ENCODE measurements at regions not wholly inside any gene's neighbourhood (a gene's known extent, or its start where the extent isn't known, plus 50 kb on each side); places are given as distances from the start of the nearest gene placed in this dataset.

DNA sequence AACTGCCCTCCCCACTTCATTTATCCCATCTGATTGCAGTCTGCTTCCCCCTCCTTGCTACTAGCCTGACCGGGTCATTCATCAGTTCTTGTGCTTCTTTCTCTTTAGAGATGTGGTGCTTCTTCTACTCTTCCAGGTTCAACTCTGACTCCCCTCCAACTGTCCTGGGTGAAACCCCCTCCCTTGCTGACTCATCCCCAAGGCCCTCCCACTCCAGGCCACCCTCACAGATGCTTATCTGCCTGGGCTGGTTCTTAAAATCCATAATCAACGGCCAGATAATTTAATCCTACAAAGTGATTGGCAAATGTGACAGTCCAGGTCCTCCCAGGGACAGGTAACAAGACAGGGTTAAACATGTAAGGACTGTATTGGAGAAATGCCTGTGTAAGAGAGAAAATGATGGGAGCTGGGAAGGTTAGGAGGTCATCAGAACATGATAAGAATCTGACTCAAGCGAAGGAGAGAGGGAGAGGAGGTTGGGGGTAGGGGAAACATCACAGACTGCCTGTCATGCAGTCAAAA is 182.8 kb upstream of the C1QTNF7 start:
- Histone ChIP-seq H3K27me3 (ENCODE audit: control insufficient read depth, insufficient read depth, low read length) (0 out of 2 replicates have a peak, but pooled peaks cover 1% of the 10 kb centered on the region), H3K36me3 (ENCODE audit: control insufficient read depth, insufficient read depth, low read length) (no peaks in the 10 kb centered on the region), H3K4me3 (ENCODE audit: low read depth, low read length) (no peak overlapping the region)
- ChIA-PET CTCF (interaction anchor here (1.2 to 2.4 kb wide), 2 partner anchors 8 to 212 kb away, joined by 3 to 6 read pairs; no protein-coding TSS in a partner anchor), POLR2A (no interaction called here)
- DNase-seq (ENCODE audit: low read depth): no peak
- TF ChIP-seq, protein P1, sequence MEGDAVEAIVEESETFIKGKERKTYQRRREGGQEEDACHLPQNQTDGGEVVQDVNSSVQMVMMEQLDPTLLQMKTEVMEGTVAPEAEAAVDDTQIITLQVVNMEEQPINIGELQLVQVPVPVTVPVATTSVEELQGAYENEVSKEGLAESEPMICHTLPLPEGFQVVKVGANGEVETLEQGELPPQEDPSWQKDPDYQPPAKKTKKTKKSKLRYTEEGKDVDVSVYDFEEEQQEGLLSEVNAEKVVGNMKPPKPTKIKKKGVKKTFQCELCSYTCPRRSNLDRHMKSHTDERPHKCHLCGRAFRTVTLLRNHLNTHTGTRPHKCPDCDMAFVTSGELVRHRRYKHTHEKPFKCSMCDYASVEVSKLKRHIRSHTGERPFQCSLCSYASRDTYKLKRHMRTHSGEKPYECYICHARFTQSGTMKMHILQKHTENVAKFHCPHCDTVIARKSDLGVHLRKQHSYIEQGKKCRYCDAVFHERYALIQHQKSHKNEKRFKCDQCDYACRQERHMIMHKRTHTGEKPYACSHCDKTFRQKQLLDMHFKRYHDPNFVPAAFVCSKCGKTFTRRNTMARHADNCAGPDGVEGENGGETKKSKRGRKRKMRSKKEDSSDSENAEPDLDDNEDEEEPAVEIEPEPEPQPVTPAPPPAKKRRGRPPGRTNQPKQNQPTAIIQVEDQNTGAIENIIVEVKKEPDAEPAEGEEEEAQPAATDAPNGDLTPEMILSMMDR (IDR thresholded peaks at IDR 0.05; ENCODE audit: insufficient read depth, low read depth, low read length): no peak

DNA sequence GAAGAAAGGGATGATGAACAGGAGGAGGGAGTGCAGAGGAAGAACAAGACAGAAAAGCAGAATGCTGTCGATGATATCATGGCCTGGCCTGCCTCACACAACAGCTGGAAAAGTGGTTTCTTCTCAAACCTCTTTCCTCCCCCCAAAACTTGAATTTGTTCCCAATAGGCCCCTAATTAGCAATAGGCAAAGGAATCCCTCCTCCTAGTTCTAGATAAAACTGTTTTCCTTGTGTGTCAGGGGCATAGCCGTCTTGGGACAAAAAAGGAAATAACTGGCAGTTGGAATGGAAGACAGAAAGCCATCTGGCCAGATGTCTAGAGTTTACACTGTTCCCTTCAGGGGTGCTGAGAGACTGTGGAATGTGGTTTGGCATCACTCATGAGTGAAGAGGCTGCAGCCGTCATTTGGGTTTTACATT is 177.8 kb upstream of the C1QTNF7 start:
- peaks cover 1% of the 10 kb centered on the region; the same call in 1 of the 2 replicates for H3K27me3 ChIP-seq (ENCODE audit: control insufficient read depth, insufficient read depth, low read length)
- H3K36me3 ChIP-seq (ENCODE audit: control insufficient read depth, insufficient read depth, low read length): no peaks in the 10 kb centered on the region
- DNase-seq (ENCODE audit: low read depth): no peak
- TF ChIP-seq, protein P1 (IDR thresholded peaks at IDR 0.05; ENCODE audit: insufficient read depth, low read depth, low read length): no peak
- ChIA-PET CTCF (interaction anchor here (1.2 kb wide), 1 partner anchor 11 kb away, joined by 3 read pairs; no protein-coding TSS in a partner anchor), POLR2A (no interaction called here)
- no peak overlapping the region for H3K4me3 ChIP-seq (ENCODE audit: low read depth, low read length)

DNA sequence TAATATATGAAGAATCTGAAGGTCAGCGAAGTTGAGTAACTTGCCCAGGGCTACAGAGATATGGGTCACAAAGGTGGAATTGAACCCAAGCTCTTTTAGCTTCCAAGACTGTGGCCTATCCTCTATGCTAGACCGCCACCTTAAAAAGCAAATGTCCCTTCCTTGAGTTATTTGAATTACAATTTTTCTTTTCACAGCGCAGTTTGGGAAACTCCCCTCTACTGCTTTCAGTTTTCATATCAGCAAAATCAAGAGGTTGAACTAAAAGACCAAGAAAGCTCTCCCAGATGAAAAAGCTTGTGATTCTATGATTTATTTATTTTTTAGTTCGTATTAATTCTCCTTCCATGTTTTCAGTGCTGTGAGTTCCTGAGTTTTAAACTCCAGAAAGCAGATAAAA is 174.5 kb upstream of the C1QTNF7 start:
- H3K36me3 ChIP-seq (ENCODE audit: control insufficient read depth, insufficient read depth, low read length): no peaks in the 10 kb centered on the region
- DNase-seq (ENCODE audit: low read depth): no peak
- peaks cover 1% of the 10 kb centered on the region; the same call in 1 of the 2 replicates for H3K27me3 ChIP-seq (ENCODE audit: control insufficient read depth, insufficient read depth, low read length)
- POLR2A ChIA-PET: no interaction called here
- TF ChIP-seq, protein P1 (IDR thresholded peaks at IDR 0.05; ENCODE audit: insufficient read depth, low read depth, low read length): no peak
- H3K4me3 ChIP-seq (ENCODE audit: low read depth, low read length): no peak overlapping the region
- CTCF ChIA-PET: interaction anchor here (1.0 to 2.7 kb wide), 5 partner anchors 9 to 204 kb away, joined by 3 to 8 read pairs (median 3); no protein-coding TSS in a partner anchor

DNA sequence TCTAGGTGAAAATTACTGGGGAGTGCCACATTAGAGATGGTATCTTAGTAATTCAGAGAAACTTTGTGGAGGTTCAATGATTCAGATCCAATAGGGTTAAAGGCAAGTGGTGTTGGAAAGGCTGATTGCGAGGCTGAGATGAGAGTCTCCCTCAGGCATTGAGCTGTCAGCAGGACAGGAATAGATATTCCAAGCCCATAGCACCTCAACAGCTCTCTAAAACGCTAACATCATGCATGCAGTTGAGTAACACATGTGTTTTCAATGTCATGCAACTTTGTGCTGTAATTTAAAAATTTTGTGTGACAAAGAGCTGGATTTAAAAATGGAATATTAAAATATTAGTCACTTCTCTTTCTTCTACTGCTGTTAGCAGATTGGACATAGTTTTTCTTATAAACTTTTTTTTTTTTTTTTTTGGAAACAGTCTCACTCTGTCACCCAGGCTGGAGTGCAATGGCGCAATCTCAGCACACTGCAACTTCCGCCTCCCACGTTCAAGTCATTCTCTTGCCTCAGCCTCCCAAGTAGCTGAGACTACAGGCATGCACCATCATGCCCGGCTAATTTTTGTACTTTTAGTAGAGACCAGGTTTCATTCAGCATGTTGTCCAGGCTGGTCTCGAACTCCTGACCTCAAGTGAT is 173.5 kb upstream of the C1QTNF7 start:
- ChIA-PET CTCF (interaction anchor here (1.0 to 2.7 kb wide), 5 partner anchors 12 to 203 kb away, joined by 3 to 8 read pairs (median 4); no protein-coding TSS in a partner anchor), POLR2A (no interaction called here)
- peaks cover 1% of the 10 kb centered on the region; the same call in 1 of the 2 replicates for H3K27me3 ChIP-seq (ENCODE audit: control insufficient read depth, insufficient read depth, low read length)
- no peak for DNase-seq (ENCODE audit: low read depth)
- TF ChIP-seq, protein P1 (IDR thresholded peaks at IDR 0.05; ENCODE audit: insufficient read depth, low read depth, low read length): no peak
- H3K4me3 ChIP-seq (ENCODE audit: low read depth, low read length): no peak overlapping the region
- H3K36me3 ChIP-seq (ENCODE audit: control insufficient read depth, insufficient read depth, low read length): no peaks in the 10 kb centered on the region

DNA sequence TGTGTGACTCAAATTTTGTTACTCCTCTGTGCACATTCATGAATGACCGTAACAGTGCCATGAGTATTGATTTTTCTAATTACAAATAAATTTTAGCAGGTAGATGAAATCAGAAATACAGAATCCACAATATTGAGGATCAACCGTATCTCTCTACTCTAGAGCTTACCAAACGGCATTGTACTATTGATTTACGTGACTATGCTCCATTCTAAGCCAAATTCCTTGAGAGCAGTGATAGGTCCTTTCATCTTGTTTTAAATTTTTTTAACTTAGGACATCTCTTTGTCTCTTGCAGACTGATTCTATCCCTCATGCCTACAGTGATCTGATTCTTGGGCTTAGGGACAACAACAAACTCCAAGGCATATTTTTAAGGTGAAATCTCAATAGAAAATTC is 172.3 kb upstream of the C1QTNF7 start:
- Histone ChIP-seq H3K36me3 (ENCODE audit: control insufficient read depth, insufficient read depth, low read length) (no peaks in the 10 kb centered on the region), H3K27me3 (ENCODE audit: control insufficient read depth, insufficient read depth, low read length) (peaks cover 1% of the 10 kb centered on the region; the same call in 1 of the 2 replicates), H3K4me3 (ENCODE audit: low read depth, low read length) (no peak overlapping the region)
- ChIA-PET CTCF (interaction anchor here (1.0 to 1.7 kb wide), 3 partner anchors 8 to 45 kb away, joined by 3 read pairs; no protein-coding TSS in a partner anchor), POLR2A (no interaction called here)
- no peak for DNase-seq (ENCODE audit: low read depth)
- TF ChIP-seq, protein P1 (IDR thresholded peaks at IDR 0.05; ENCODE audit: insufficient read depth, low read depth, low read length): no peak

All from BJ (cell line).